GM19467 (cell line): ENCODE measurements at regions not wholly inside any gene's neighbourhood (a gene's known extent, or its start where the extent isn't known, plus 50 kb on each side); places are given as distances from the start of the nearest gene placed in this dataset.

Source experiments
- ATAC-seq: cut with Tn5 transposase; IDR thresholded peaks from one replicate; pipeline ENCODE4 v1.9.1; 2021; ENCODE audit warnings: mild to moderate bottlenecking, moderate library complexity; ENCODE audit not compliant: unreplicated experiment

DNA sequence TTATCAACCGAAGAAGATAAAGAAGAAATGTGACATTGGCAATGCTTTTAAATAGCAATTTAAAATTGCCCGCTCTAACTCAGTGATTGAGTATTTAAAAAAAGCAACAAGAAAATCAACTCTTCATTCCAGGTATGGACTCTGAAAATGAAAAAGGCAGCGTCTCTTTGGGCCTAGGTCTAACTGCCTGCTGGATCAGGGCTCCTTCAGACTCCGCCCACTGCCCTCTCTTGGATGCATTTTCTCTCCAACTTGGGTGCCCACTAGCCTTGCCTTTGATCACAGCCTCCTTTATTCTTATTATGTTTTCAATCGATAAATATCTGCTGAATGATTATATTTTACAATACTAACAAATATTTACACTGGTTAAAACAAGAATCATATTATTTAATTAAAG lies 268.9 kb downstream of the MRPL39 start:
- no peak for ATAC-seq

- ATAC-seq = no peak
These were observed 273.1 kb downstream of the MRPL39 start for GRCh38 chr21:25334046-25334730.

GRCh38 chr21:25331286-25331685 lies 276.0 kb downstream of the MRPL39 start:
- no peak for ATAC-seq

- ATAC-seq = no peak
These were observed 277.0 kb downstream of the MRPL39 start for GRCh38 chr21:25330266-25330665.

DNA sequence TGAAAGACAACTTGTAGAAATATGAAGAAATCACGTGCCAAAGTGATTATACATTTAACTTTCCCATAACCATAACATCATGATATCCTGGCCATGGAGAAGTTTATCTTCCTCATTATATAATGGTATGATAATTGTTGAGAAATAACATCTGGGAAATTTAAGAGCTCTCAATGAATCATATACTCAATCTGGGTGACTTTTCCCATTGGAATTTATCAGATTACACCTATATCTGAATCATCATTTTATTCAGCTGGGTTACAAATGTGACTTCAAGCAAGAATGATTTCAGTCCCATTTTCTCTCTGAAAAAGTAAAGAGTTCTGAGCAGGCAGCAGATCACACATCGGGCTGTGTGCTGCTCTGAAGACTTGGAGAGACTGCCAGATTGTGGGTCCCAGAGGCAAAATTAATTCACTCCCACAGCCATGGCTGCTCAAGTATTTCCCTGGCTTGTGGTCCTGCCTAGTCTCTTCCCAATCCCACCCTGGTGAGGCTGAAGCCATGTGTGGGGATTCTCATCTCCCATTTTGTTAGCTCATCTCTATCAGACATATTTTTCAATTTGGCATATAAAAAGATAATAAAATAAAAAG lies 278.0 kb downstream of the MRPL39 start:
- no peak for ATAC-seq

- no peak for ATAC-seq
These were observed 278.5 kb downstream of the MRPL39 start for GRCh38 chr21:25328736-25329135.

DNA sequence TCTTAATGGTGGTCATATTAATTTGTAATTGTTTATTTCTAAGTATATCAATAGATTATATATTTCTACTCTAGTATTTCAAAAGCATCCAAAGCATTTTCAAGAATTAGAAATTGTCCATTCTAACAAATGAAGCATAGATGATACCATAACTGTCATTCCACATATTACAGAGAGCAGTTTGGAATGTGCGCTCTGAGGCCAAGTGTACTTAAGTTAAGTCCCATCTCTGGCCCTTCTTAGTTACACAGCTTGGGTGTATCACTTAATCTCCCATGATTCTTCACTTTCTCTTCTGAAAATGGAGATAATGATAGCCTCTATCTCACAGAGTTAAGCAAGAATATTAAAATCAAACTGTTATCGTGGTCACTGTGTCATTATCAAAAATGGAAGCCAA lies 281.1 kb downstream of the MRPL39 start:
- no peak for ATAC-seq

DNA sequence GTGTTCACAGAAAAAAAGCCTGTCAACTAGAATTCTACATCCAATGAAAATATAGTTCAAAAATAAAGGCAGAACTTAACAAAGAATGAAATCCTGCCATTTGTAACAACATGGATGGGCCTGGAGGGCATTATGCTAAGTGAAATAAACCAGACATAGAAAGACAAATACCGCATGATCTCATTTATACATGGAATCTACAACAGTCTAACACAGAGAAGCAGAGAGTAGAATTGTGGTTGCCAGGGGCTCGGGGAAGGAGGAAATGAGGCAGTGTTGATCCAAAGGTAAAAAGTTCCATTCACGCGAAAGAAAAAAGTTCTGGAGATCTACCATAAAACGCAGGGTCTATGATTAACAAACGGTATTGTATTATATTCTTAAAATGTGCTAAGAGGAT lies 282.6 kb downstream of the MRPL39 start:
- ATAC-seq = no peak

GRCh38 chr21:25323356-25323949 lies 283.8 kb downstream of the MRPL39 start:
- no peak for ATAC-seq

GRCh38 chr21:25314247-25314646 lies 293.0 kb downstream of the MRPL39 start:
- no peak for ATAC-seq

GRCh38 chr21:25313829-25314228 lies 293.5 kb downstream of the MRPL39 start:
- no peak for ATAC-seq

DNA sequence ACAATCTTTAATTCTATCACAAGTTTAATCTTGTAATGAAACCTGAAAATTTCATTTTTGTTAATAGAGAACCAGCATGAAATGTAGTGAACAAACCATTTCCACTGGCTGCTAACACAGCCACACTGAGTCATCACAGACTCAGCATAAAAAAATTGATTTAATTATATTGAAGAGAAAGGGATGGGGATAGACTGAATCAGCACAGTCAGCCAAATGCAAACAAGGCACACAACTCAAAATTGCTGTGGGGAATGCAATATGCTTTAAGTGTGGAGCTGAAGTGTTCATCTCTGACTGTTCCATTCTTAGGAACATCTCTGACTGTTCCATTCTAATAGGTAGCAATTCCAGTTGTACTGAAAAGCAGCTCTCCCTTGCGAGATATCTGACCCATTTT lies 299.8 kb downstream of the MRPL39 start:
- ATAC-seq = no peak

DNA sequence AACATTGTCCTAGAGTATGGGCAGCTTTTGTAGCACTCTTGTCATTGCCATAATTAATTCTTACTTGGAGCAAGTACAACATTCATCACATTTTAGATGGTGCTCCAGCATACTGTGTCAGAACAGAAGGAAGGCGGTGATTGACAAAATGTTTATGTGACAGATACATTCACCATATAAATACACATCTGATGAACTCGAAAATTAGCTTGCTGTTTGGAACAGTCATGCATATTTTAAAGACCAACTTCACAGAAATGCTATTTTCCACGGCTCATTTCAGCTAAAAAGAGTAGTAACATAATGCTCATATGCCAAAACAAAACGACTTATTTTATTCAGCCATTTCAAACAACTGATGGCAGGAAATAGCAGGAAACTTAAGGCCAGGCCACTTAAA lies 302.7 kb downstream of the MRPL39 start:
- ATAC-seq = no peak

DNA sequence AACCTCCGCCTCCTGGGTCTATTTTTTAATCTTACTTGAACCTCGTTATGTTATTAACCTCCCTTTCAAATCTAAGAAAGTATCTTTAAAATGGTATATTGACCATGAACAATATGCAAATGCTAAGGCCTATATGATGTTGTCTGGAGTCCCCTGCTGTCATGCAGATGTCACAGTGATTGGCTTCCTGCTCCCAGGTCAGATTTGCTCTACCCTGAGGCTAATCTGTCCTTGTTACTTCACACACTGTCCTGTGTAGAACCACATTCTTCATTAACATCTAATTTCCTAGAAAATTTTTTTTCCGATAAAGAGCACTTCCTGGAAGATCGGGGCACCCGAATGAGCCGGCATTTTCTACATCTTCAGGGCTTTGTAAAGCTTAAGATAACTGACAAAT lies 306.6 kb downstream of the MRPL39 start:
- ATAC-seq = no peak

GRCh38 chr21:25298512-25299491 lies 308.5 kb downstream of the MRPL39 start:
- peak; percentile 90 for ATAC-seq

DNA sequence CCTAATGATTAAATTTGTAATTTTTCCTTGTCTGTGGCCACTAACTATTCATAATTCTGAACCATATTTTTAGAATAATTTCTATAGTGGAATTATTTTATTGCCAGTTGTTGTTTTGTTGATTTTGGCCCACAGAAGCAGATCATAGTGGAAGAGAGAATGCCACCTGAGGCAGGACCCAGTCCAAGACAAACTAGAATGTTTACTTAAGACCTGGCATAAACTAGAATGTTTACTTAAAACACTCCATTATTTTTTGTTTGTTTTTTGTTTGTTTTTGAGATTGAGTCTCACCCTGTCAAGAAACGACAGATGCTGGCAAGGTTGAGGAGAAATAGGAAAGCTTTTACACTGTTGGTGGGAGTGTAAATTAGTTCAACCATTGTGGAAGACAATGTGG lies 310.2 kb downstream of the MRPL39 start:
- no peak for ATAC-seq

GRCh38 chr21:25296252-25296651 lies 311.0 kb downstream of the MRPL39 start:
- no peak for ATAC-seq

DNA sequence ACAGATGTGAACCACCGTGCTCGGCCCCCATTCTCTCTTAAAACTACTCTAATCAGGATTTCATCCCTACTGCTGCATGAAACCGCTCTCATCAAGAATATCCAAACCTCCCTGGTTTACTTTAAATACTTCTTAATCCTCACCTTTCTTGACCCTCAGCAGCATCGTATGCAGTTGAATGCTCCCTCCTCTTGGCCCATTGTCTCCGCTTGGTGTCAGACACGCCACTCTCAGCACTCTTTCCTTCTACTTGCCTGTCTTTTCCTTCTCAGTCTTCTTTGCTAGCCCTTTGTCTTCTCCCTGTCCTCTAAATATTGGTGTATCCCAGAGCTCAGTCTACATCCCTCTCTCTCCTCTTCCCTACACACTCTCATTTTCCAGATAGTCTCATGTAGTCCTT lies 314.9 kb downstream of the MRPL39 start:
- ATAC-seq = no peak

DNA sequence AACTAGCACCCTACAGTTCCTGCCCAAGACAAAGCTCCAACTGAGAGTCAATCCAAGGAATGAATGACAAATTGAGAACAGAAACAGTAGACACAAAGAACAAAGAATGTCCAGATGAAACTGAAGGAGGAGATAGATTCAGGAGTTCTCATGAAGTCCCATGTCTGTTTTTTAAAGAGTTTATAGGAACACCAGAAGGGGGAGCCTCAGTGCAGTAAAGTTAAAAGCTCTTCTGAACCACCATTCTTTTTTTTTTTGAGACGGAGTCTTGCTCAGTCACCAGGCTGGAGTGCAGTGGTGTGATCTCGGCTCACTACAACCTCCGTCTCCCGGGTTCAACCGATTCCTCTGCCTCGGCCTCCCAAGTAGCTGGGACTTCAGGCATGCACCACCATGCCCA lies 323.6 kb downstream of the MRPL39 start:
- no peak for ATAC-seq

DNA sequence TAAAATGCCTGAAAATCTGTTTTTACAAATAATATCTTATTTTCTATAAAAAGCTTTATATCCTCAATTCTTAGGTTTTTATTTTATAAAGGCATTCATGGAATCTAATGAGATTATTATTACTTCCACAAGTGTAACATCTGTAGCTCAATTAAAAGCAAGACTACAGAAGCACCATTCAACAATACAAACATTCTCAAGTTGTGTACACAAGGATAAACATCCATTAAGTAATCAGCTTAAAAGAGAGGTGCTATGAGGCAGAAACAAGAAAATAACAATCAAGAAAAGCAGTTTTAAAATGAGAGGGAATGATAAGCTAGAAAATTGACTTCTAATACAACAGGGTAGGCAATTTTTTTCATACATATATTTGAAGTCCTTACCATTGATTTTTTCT lies 326.1 kb downstream of the MRPL39 start:
- no peak for ATAC-seq

- ATAC-seq = no peak
These were observed 327.2 kb downstream of the MRPL39 start for GRCh38 chr21:25280061-25280460.
